ENCODE measurements at regions not wholly inside any gene's neighbourhood (a gene's known extent, or its start where the extent isn't known, plus 50 kb on each side); places are given as distances from the start of the nearest gene placed in this dataset.
A peak's percentile ranks its signal among the peaks of the same experiment; 100 is the strongest.

DNA sequence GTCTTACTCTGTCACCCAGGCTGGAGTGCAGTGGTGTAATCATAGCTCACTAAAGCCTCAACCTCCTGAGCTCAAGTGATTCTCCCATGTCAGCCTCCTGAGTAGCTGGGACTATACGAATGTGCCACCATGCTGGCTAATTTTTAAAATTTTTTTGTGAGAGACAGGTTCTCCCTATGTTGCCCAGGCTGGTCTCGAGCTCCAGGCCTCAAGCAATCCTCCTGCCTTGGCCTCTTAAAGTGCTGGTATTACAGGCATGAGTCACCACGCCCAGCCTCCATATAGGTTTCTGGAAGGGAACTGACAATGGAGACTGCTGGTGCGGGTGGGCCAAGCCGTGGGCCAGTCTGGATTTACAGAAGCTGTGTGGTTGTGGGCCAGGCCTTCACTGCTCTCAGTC lies 189.2 kb downstream of the URI1 start:
- Histone ChIP-seq H3K9me3 (no peaks in the 10 kb centered on the region), H3K36me3 (no peaks in the 10 kb centered on the region), H3K27me3 (no peaks in the 10 kb centered on the region), H3K4me3 (ENCODE audit: low read depth, low read length) (no peak overlapping the region), H3K4me1 (peaks cover 16% of the 10 kb centered on the region)
- TF ChIP-seq, protein P1, sequence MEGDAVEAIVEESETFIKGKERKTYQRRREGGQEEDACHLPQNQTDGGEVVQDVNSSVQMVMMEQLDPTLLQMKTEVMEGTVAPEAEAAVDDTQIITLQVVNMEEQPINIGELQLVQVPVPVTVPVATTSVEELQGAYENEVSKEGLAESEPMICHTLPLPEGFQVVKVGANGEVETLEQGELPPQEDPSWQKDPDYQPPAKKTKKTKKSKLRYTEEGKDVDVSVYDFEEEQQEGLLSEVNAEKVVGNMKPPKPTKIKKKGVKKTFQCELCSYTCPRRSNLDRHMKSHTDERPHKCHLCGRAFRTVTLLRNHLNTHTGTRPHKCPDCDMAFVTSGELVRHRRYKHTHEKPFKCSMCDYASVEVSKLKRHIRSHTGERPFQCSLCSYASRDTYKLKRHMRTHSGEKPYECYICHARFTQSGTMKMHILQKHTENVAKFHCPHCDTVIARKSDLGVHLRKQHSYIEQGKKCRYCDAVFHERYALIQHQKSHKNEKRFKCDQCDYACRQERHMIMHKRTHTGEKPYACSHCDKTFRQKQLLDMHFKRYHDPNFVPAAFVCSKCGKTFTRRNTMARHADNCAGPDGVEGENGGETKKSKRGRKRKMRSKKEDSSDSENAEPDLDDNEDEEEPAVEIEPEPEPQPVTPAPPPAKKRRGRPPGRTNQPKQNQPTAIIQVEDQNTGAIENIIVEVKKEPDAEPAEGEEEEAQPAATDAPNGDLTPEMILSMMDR (IDR thresholded peaks at IDR 0.05; ENCODE audit: low read depth, low read length): no peak
- DNase-seq: no peak

DNA sequence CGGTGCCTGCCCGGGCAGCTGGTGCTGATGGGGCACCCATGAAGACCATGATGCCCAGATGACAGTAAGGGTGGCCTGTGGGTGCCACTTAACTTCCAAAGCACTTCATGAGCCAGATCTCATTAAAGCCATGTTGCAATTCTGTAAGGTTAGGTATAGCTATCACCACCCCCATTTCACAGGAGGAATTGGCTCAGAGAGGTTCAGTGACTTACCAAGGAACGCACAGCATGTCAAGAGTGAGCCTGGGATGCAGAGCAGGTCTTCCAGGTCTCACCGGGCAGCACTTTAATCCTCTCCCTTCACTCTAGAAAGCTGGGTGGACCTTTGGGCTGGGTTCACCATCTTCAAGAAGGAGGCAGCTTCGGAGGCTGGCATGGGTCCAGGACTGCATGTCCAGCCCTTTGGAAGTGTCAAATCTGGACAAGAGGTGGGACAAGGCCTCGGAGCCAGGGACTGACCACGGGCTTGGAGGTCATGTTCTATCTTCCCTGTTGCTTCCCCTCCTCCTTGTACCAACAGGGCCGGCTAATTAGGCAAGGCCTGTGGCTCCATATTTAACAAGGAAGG lies 189.8 kb downstream of the URI1 start:
- H3K27me3 ChIP-seq: no peaks in the 10 kb centered on the region
- TF ChIP-seq, protein P1 (IDR thresholded peaks at IDR 0.05; ENCODE audit: low read depth, low read length): no peak
- peaks cover 20% of the 10 kb centered on the region for H3K4me1 ChIP-seq
- DNase-seq: no peak
- no peaks in the 10 kb centered on the region for H3K36me3 ChIP-seq
- H3K9me3 ChIP-seq: no peaks in the 10 kb centered on the region
- no peak overlapping the region for H3K4me3 ChIP-seq (ENCODE audit: low read depth, low read length)

DNA sequence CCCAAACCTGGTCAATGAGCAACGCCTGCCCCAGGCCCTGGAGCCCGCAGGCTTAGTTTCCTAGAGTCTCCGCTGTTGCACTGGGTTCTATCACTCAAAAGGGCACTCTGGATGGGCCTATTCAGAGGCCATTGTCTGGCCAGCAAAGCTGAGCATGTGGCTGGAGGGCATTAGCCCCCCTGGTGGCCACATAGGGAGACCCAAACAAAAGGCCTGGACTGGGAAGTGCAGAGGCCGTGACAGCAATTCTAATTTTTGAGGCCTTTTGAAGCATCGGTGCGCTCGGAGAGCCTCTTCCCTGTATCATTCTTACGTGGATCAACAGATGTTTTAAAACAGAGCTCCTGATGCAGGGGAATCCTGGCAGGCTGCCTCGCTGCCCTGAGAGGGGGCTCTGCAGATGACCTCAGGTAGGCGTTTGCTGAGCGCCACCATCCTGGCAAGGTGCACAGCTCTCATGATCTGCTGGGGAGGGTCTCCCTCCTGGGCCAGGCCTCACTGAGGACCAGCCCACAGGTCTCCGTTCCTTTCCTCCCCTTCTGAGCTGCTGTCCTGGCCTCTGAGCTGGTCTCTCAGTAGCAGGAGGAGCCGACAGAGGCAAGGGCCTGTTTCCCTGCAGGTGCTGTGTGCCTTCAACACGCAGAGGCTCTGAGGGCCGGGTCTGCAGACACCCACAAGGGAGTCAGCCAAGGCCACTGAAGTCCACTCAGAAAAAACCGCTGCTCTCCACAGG lies 190.5 kb downstream of the URI1 start:
- no peaks in the 10 kb centered on the region for H3K27me3 ChIP-seq

DNA sequence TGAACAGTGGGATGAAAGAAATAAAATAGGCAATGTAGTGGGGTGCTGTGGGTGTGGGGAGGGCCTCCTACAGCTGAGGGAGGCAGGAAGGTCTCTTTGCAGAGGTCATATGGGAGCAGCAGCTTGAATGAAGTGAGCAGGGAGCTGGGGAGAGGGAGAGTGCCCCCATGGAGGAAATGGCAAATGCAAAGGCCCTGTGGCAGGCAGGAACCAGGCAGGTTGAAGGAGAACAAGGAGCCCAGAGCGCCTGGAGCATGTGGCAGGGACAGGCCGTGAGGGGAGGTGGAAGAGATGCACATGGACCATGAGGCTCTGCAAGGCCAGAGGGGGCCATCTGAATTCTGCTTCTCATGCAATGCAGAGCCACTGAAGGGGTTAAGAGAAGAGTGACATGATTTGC lies 191.8 kb downstream of the URI1 start:
- TF ChIP-seq, protein P1 (IDR thresholded peaks at IDR 0.05; ENCODE audit: low read depth, low read length): no peak
- no peaks in the 10 kb centered on the region for H3K9me3 ChIP-seq
- no peaks in the 10 kb centered on the region for H3K36me3 ChIP-seq
- peaks cover 27% of the 10 kb centered on the region for H3K4me1 ChIP-seq
- H3K4me3 ChIP-seq (ENCODE audit: low read depth, low read length): no peak overlapping the region
- H3K27me3 ChIP-seq: no peaks in the 10 kb centered on the region
- no peak for DNase-seq

More for the DNA sequence above, 190.5 kb downstream of the URI1 start:
- Histone ChIP-seq H3K4me3 (ENCODE audit: low read depth, low read length) (no peak overlapping the region), H3K36me3 (no peaks in the 10 kb centered on the region), H3K4me1 (peaks cover 27% of the 10 kb centered on the region), H3K9me3 (no peaks in the 10 kb centered on the region)
- no peak for DNase-seq
- TF ChIP-seq, protein P1 (IDR thresholded peaks at IDR 0.05; ENCODE audit: low read depth, low read length): peak; percentile 29; the same call in 1 of the 2 replicates

DNA sequence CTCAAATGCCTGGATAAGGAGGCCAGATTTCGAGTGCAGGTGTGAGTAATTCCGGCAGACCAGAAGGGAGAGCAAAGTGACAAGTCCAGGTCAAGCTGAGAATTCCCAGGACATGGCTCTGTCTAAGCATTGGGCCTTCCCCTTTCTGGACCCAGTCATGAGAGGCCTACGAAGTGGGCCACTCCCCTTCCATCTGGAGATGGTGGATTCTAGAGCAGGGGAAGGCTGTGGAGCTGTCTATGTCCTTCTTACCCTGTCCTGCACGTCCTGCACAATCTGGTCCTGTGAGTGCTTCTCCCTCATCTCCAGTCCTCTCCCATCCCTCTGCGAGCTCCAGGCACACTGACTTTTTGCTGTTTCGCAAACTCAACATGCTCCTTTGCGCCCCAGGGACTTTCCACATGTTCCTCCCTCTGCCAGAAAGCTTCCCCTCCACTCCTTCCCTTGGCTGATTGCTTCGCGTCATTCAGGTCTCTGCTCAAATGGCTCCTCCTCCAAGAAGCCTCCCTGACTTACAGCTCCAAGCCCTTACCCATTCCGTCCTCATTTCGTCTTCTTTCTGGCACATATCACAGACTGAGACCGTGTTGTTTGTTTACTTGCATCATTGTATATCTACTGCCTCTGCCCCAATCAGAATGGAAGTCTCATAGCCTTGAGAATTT lies 193.2 kb downstream of the URI1 start:
- no peaks in the 10 kb centered on the region for H3K36me3 ChIP-seq
- peaks cover 27% of the 10 kb centered on the region for H3K4me1 ChIP-seq
- peak; percentile 77 for DNase-seq
- H3K9me3 ChIP-seq: no peaks in the 10 kb centered on the region
- H3K27me3 ChIP-seq: no peaks in the 10 kb centered on the region
- peak overlapping the region; percentile 44 for H3K4me3 ChIP-seq (ENCODE audit: low read depth, low read length)
- TF ChIP-seq, protein P1 (IDR thresholded peaks at IDR 0.05; ENCODE audit: low read depth, low read length): no peak

DNA sequence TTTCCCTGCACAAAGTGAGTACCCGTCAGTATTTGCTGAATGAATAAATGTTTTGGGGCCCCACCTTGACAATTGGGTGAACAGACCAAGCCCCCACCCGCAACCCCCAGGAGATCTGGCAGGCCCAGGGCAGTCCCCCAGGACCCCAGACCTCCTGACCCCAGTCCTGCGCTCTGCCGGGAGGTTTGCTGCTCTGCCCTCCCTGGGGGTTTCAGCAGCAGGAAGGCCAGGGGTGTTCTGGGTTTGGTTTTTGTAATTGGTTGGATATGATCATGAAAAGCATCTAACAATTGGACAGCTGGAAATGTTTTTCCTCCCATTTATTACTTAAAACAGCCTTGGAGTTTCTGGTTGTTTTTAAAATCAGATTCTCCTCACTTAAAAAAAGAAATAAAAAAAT lies 193.8 kb downstream of the URI1 start:
- TF ChIP-seq, protein P1 (IDR thresholded peaks at IDR 0.05; ENCODE audit: low read depth, low read length): no peak
- H3K4me1 ChIP-seq: peaks cover 27% of the 10 kb centered on the region
- DNase-seq: peak; percentile 85
- H3K4me3 ChIP-seq (ENCODE audit: low read depth, low read length): peak overlapping the region; percentile 44
- no peaks in the 10 kb centered on the region for H3K36me3 ChIP-seq
- no peaks in the 10 kb centered on the region for H3K9me3 ChIP-seq
- H3K27me3 ChIP-seq: no peaks in the 10 kb centered on the region

Measured in BE2C (cell line).